H9 (cell line): ENCODE measurements at regions not wholly inside any gene's neighbourhood (a gene's known extent, or its start where the extent isn't known, plus 50 kb on each side); places are given as distances from the start of the nearest gene placed in this dataset.

Experiments
- DNase-seq: peaks from one replicate; pipeline ENCODE4 v3.0.0-alpha.2; 2017
- H2AFZ ChIP-seq: one replicate; pipeline ENCODE4 v1.6.1; 2013; ENCODE audit warnings: mild to moderate bottlenecking, low read length, control low read depth, moderate library complexity
- H2AK5ac ChIP-seq: 2 replicates; pipeline ENCODE4 v1.6.1; 2013; ENCODE audit warnings: low read length, control low read depth, mixed read lengths; ENCODE audit not compliant: insufficient read length
- H2BK120ac ChIP-seq: one replicate; pipeline ENCODE4 v1.6.1; 2013; ENCODE audit warnings: low read depth, mild to moderate bottlenecking, low read length, control low read depth, inconsistent platforms; ENCODE audit not compliant: poor library complexity, severe bottlenecking
- H2BK12ac ChIP-seq: 2 replicates; pipeline ENCODE4 v1.6.1; 2013; ENCODE audit warnings: low read length, control low read depth, mixed read lengths, low read depth; ENCODE audit not compliant: insufficient read length
- H2BK15ac ChIP-seq: 2 replicates; pipeline ENCODE4 v1.6.1; 2013; ENCODE audit warnings: low read depth, low read length, control low read depth
- H2BK20ac ChIP-seq: one replicate; pipeline ENCODE4 v1.6.1; 2013; ENCODE audit warnings: low read depth, mild to moderate bottlenecking, low read length, control low read depth, inconsistent platforms; ENCODE audit not compliant: poor library complexity, severe bottlenecking
- H2BK5ac ChIP-seq: 2 replicates; pipeline ENCODE4 v1.6.1; 2013; ENCODE audit warnings: low read length, control low read depth, mixed read lengths; ENCODE audit not compliant: insufficient read length
- H3K14ac ChIP-seq: 2 replicates; pipeline ENCODE4 v1.6.1; 2013; ENCODE audit warnings: low read length, control low read depth; ENCODE audit not compliant: insufficient read depth
- H3K18ac ChIP-seq: 2 replicates; pipeline ENCODE4 v1.6.1; 2013; ENCODE audit warnings: low read depth, mild to moderate bottlenecking, mixed read lengths, low read length, control low read depth; ENCODE audit not compliant: insufficient read length
- H3K23ac ChIP-seq: 2 replicates; pipeline ENCODE4 v1.6.1; 2013; ENCODE audit warnings: low read length, control low read depth, mixed read lengths, low read depth; ENCODE audit not compliant: insufficient read length
- H3K23me2 ChIP-seq: 2 replicates; pipeline ENCODE4 v1.6.1; 2013; ENCODE audit warnings: low read depth, mild to moderate bottlenecking, mixed read lengths, low read length, control low read depth; ENCODE audit not compliant: insufficient read length, poor library complexity, severe bottlenecking
- H3K27ac ChIP-seq: 2 replicates; pipeline ENCODE4 v1.5.1; 2013; ENCODE audit warnings: low read length, control low read depth, mixed read lengths, low read depth; ENCODE audit not compliant: insufficient read length
- H3K27me3 ChIP-seq: 2 replicates; pipeline ENCODE4 v1.6.1; 2013; ENCODE audit warnings: low read length, control low read depth, inconsistent platforms; ENCODE audit not compliant: insufficient read depth
- H3K4ac ChIP-seq: 2 replicates; pipeline ENCODE4 v1.6.1; 2013; ENCODE audit warnings: low read depth, mild to moderate bottlenecking, control low read depth, inconsistent platforms, low read length, moderate library complexity
- H3K4me1 ChIP-seq: 2 replicates; pipeline ENCODE4 v1.6.1; 2013; ENCODE audit warnings: low read length, control low read depth, inconsistent platforms; ENCODE audit not compliant: insufficient read depth
- H3K4me2 ChIP-seq: 2 replicates; pipeline ENCODE4 v1.6.1; 2013; ENCODE audit warnings: low read length, control low read depth, mixed read lengths; ENCODE audit not compliant: insufficient read length, insufficient read depth
- H3K56ac ChIP-seq: 2 replicates; pipeline ENCODE4 v1.6.1; 2013; ENCODE audit warnings: low read depth, mild to moderate bottlenecking, mixed read lengths, low read length, control low read depth; ENCODE audit not compliant: insufficient read length
- H3K79me1 ChIP-seq: 2 replicates; pipeline ENCODE4 v1.6.1; 2013; ENCODE audit warnings: low read depth, mild to moderate bottlenecking, moderate library complexity, low read length, control low read depth, inconsistent platforms; ENCODE audit not compliant: insufficient read depth, poor library complexity, severe bottlenecking
- H3K79me2 ChIP-seq: 2 replicates; pipeline ENCODE4 v1.6.1; 2013; ENCODE audit warnings: low read length, control low read depth, inconsistent platforms; ENCODE audit not compliant: insufficient read depth
- H3K9ac ChIP-seq: 2 replicates; pipeline ENCODE4 v1.6.1; 2013; ENCODE audit warnings: low read length, control low read depth, mixed read lengths; ENCODE audit not compliant: insufficient read length; ENCODE audit errors: extremely low read depth
- H3K9me3 ChIP-seq: one replicate; pipeline ENCODE4 v1.6.1; 2013; ENCODE audit warnings: low read depth, low read length, inconsistent platforms; ENCODE audit not compliant: control insufficient read depth
- H3T11ph ChIP-seq: one replicate; pipeline ENCODE4 v1.6.1; 2013; ENCODE audit warnings: mild to moderate bottlenecking, low read length, control low read depth, inconsistent platforms
- H4K20me1 ChIP-seq: one replicate; pipeline ENCODE4 v1.6.1; 2013; ENCODE audit not compliant: control insufficient read depth, insufficient read length, insufficient read depth
- H4K5ac ChIP-seq: 2 replicates; pipeline ENCODE4 v1.6.1; 2013; ENCODE audit warnings: low read depth, mild to moderate bottlenecking, mixed read lengths, low read length, control low read depth; ENCODE audit not compliant: insufficient read length
- H4K8ac ChIP-seq: replicated peaks from 2 replicates; pipeline ENCODE4 v1.6.1; 2013; ENCODE audit warnings: low read length, control low read depth, mixed read lengths, low read depth; ENCODE audit not compliant: insufficient read length
- H4K91ac ChIP-seq: 2 replicates; pipeline ENCODE4 v1.6.1; 2013; ENCODE audit warnings: low read depth, mild to moderate bottlenecking, moderate library complexity, mixed read lengths, low read length, control low read depth; ENCODE audit not compliant: insufficient read length
- H3K27ac Mint-ChIP-seq, 3 experiments: 2 replicates in 2 of 3; 3 replicates in 1 of 3; pipeline ENCODE4 v1.8.0; 2020 to 2021; ENCODE audit warnings: mixed read lengths in 3 of 3, mild to moderate bottlenecking in 1 of 3, moderate library complexity in 1 of 3
- H3K27me3 Mint-ChIP-seq: 2 replicates; pipeline ENCODE4 v1.8.0; 2021; ENCODE audit warnings: low read depth, mild to moderate bottlenecking, moderate library complexity, mixed read lengths
- H3K36me3 Mint-ChIP-seq, 3 experiments: 2 replicates in 2 of 3; 3 replicates in 1 of 3; pipeline ENCODE4 v1.8.0; 2020 to 2021; ENCODE audit warnings: low read depth in 3 of 3, mixed read lengths in 3 of 3; ENCODE audit not compliant: insufficient read depth in 1 of 3
- H3K4me1 Mint-ChIP-seq, 2 experiments: 2 replicates each; pipeline ENCODE4 v1.8.0; 2020; ENCODE audit warnings: mixed read lengths in 2 of 2
- H3K4me3 Mint-ChIP-seq, 2 experiments: 2 replicates in 1 of 2; 3 replicates in 1 of 2; pipeline ENCODE4 v1.8.0; 2020 to 2021; ENCODE audit warnings: mild to moderate bottlenecking in 2 of 2, mixed read lengths in 2 of 2, moderate library complexity in 1 of 2
- H3K9me3 Mint-ChIP-seq, 2 experiments: 2 replicates in 1 of 2; 3 replicates in 1 of 2; pipeline ENCODE4 v1.8.0; 2020; ENCODE audit warnings: mild to moderate bottlenecking in 2 of 2, mixed read lengths in 2 of 2, moderate library complexity in 1 of 2
- CTCF ChIP-seq: fragments of 200-600 bp; sonication (generic); conservative IDR thresholded peaks from 3 replicates; pipeline ENCODE4 v1.8.0; 2021; ENCODE audit warnings: antibody characterized with exemption, mild to moderate bottlenecking
- WGBS: extraction: QIAGEN DNeasy Blood & Tissue Kit; methylation state at CpG from one replicate; pipeline ENCODE4 v1.1.7; 2013; ENCODE audit warnings: missing lambda C conversion rate, low lambda C conversion rate, mixed read lengths; ENCODE audit not compliant: insufficient read length; ENCODE audit errors: extremely low coverage; 5-methylcytosine and 5-hydroxymethylcytosine counted together

GRCh38 chr4:64940698-64941097 is 531.4 kb upstream of the TECRL start:
- peaks cover 0 to 10% of the 10 kb centered on the region in 2 experiments; a peak in 3 of 5 replicates for H3K9me3 Mint-ChIP-seq
- H2BK5ac ChIP-seq = no peak overlapping the region
- peaks cover 2 to 9% (median 6%) of the 10 kb centered on the region in 3 experiments; a peak in 6 of 7 replicates for H3K36me3 Mint-ChIP-seq
- no peak overlapping the region for H3K14ac ChIP-seq
- H2AFZ ChIP-seq = no peak overlapping the region
- no peak overlapping the region for H4K91ac ChIP-seq
- WGBS = no CpG with 5 or more reads among the region's 3 CpGs
- no peak overlapping the region for H2BK12ac ChIP-seq
- H3K27ac Mint-ChIP-seq = no peak overlapping the region
- 0 out of 4 replicates have a peak, but pooled peaks cover 0 to 3% of the 10 kb centered on the region in 2 experiments for H3K4me1 Mint-ChIP-seq
- H3K9me3 ChIP-seq = no peaks in the 10 kb centered on the region
- no peak overlapping the region for H2BK15ac ChIP-seq
- no peak overlapping the region for H2AK5ac ChIP-seq
- H3K18ac ChIP-seq = no peak overlapping the region
- no peaks in the 10 kb centered on the region for H3K4me1 ChIP-seq
- no peak overlapping the region for H3K4ac ChIP-seq
- H4K5ac ChIP-seq = no peak overlapping the region
- no peaks in the 10 kb centered on the region for H3K79me2 ChIP-seq
- H3K27me3 ChIP-seq = no peaks in the 10 kb centered on the region
- H4K8ac ChIP-seq = no peak overlapping the region
- TF ChIP-seq CTCF = no peak
- H3K4me2 ChIP-seq = no peak overlapping the region
- no peaks in the 10 kb centered on the region for H3K79me1 ChIP-seq
- no peaks in the 10 kb centered on the region for H4K20me1 ChIP-seq
- no peak for DNase-seq
- H2BK20ac ChIP-seq = no peak overlapping the region
- H3K27me3 Mint-ChIP-seq = no peaks in the 10 kb centered on the region; the same call in 1 of the 2 replicates
- H3K9ac ChIP-seq = no peak overlapping the region
- no peak overlapping the region for H3K23ac ChIP-seq
- H2BK120ac ChIP-seq = no peak overlapping the region
- H3K27ac ChIP-seq = no peak overlapping the region
- no peak overlapping the region for H3K56ac ChIP-seq
- H3K23me2 ChIP-seq = no peaks in the 10 kb centered on the region
- no peak overlapping the region for H3T11ph ChIP-seq
- H3K4me3 Mint-ChIP-seq = no peak overlapping the region
